NCI-H1105 treated with DMSO at 0.1 percent for 48 hours (cell line): ENCODE measurements at regions not wholly inside any gene's neighbourhood (a gene's known extent, or its start where the extent isn't known, plus 50 kb on each side); places are given as distances from the start of the nearest gene placed in this dataset.
"Not testable (repeated sequence)": the region's sequence is repeated elsewhere in the genome, so short reads cannot be mapped to it uniquely, and the experiment has no call there.

Experiments used
- DNase-seq: peaks from one replicate; lab custom pipeline; 2025; lab: John Stamatoyannopoulos, UW

DNA sequence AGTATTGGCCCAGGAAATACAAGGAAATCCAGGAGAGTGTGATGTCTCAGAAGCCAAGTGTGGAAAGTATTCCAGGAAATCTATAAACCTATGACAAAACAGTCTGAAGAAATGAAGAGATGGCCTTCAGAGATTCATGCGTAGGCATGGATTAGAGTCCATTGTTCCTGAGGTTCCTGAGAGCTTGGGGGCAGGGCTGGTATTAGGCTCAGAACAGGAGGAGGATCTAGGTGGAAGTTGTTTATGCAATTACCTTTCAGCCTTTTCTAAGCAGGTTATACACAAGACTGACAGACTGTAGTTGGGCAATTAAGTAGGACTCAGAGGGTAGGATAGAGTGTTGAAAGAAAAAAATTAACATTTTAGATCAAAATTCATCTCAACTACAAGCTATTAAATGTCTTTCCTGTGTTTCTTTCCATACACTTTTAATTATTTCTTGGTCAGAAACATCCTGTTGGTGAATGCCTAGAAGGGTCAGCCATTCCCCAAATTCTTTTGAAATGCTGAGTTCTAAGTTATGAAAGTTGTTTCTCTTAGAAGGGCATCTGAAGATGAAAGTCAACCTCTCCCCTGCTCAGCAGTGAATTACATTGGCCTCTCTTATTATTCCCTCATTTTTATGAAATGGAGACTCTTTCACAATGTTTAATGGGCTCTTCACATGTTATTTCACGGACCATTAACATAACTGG lies 201.2 kb upstream of the MYLIP start:
- DNase-seq = no peak

- no peak for DNase-seq
These were observed 202.6 kb upstream of the MYLIP start for GRCh38 chr6:15926256-15926655.

- no peak for DNase-seq
These were observed 204.0 kb upstream of the MYLIP start for GRCh38 chr6:15924893-15925292.

- no peak for DNase-seq
These were observed 206.2 kb upstream of the MYLIP start for GRCh38 chr6:15922510-15923250.

GRCh38 chr6:15921243-15921642 lies 207.6 kb upstream of the MYLIP start:
- no peak for DNase-seq

- no peak for DNase-seq
These were observed 212.3 kb upstream of the MYLIP start for GRCh38 chr6:15916581-15916980.

DNA sequence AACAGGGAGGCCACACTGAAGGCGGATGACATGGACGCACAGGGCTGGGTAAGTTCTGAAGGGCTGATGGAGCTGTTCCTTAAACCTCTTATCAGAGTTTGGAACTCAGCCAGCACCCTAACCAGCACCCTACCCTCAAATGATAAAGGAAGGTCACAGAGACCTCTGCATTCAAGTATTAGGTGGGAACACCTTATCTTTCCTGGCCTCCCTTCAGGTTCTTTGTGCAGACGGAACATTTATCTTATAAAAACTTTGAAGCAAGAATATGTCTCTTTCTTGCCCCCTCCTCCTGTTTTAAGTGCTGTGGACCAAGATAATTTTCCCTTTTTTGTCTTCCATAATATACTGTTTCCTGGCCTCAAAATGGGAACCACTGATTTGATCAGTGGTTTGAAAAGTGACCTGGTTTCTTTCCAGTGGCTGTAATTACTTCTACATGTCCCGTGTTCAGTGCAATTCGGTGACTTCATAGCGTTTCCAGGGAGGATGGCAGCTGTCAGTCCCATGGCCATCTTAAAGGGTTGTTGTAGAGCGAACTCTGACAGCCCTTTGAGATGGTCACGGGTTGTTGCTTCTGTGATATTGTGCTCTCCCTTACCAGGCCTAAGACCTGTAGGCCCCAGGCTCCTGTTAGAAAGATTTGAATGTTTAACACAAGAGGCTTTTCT lies 213.2 kb upstream of the MYLIP start:
- DNase-seq = no peak

DNA sequence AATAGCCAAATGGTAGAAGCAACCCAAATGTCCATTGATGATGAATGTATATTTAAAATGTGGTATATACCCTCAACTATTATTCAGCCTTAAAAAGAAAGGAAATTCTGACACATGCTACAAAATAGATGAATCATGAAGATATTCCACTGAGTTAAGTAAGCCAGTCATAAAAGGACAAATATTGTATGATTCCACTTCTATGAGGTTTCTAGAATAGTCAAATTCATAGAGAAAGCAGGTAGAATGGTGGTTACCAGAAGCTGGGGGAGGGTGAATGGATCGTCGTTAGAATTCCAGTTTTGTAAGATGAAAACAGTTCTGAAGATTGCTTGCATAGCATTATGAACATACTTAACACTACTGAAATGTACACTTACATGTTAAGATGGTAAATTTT lies 214.3 kb upstream of the MYLIP start:
- no peak for DNase-seq

DNA sequence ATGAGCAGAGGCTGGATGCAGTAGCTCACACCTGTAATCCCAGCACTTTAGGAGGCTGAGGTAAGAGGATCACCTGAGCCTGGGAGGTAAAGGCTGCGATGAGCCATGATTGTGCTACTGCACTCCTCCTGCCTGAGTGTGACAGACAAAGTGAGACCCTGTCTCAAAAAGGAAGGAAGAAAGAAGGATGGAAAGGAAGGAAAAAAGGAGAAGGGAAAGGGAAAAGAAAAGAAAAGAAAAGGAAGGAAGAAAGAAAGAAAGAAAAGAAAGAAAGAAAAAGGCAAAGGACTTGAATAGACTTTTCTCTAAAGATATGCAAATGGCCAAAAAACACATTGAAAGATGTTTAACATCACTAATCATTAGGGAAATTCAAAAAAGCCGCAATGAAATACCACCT lies 215.3 kb upstream of the MYLIP start:
- DNase-seq = no peak

- DNase-seq = no peak
These were observed 216.1 kb upstream of the MYLIP start for GRCh38 chr6:15912505-15913400.

GRCh38 chr6:15911753-15912504 lies 217.0 kb upstream of the MYLIP start:
- DNase-seq = no peak

DNA sequence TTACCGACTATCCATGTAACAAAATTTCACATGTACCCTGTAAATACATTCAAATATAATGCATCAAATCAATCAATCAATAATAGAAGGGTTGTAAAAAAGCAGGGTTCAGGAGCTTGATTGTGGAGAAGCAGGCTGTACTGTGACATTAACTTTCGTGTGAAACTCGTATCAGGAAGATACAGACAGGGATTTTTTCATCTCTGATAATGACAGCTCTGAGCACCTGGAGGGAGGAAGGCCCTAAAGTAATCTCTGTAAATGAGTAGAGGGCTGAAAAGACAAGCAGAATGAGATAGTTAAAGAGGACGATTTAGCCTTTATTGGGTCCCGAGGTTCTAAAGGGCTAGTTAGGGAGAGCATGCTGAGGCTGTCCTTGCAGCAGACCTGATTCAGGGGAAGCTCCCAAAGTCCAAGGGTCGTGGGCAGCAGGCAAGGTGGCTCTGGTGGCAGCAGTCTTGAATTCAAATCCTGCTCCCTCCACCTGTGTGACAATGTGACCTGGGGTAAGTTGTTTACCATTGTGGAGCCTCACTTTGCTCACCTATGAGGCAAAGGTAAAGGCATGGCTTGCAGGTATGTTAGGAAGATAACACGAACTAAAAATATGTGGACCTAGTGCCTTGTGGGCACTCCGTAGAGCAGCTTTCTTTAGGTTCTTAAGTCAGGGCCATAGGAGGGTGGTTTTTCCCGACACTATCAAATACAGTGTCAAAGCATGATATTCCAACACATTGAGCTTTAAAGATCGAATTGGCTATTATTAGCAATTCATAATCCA lies 219.4 kb upstream of the MYLIP start:
- no peak for DNase-seq

DNA sequence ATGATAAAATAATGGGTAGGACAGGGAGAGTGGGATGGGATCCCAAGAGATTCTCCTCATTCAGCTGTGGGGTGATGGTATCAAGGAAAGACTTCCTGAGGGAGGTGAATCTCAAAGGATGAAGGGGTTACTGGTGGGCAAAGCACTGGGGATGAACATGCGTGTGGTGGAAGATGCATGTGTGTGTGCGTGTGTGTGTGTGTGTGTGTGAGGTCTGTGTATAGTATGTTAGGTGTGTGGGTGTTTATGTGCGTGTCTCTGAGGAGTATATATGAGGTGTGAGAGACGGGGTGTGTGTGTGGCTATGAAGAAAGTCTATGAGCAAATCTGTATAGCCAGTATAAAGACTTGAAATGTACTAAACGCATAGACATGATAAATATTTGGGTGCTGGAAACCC lies 220.0 kb upstream of the MYLIP start:
- DNase-seq = no peak

DNA sequence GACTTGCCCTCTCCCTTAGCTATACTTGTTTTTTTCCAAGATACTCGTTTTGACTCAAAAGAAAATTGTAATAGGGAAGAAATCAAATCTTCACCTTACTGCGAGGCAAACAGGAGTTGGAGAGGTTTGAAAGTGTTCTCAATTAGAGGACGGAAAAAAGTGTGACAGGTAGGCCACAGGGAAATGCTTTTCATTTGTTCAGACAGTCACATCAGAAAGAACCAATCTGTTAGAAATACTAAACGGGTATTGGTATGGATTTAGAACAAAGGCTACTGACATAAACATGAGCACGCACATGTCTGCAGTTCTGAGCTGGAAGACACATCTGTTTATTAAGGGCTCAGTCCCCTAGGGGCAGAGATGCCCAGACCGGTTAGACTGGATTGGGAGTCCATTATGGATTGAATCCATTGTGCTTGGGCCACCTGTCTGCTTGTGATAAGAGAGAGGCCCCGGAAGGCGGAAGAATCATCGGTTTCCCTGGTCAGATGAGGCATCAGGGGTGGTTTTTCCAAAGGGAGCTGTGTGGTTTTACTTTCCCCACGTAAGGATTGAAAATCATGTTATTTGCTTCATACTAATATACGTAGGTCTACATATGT lies 220.9 kb upstream of the MYLIP start:
- DNase-seq = peak; percentile 66

DNA sequence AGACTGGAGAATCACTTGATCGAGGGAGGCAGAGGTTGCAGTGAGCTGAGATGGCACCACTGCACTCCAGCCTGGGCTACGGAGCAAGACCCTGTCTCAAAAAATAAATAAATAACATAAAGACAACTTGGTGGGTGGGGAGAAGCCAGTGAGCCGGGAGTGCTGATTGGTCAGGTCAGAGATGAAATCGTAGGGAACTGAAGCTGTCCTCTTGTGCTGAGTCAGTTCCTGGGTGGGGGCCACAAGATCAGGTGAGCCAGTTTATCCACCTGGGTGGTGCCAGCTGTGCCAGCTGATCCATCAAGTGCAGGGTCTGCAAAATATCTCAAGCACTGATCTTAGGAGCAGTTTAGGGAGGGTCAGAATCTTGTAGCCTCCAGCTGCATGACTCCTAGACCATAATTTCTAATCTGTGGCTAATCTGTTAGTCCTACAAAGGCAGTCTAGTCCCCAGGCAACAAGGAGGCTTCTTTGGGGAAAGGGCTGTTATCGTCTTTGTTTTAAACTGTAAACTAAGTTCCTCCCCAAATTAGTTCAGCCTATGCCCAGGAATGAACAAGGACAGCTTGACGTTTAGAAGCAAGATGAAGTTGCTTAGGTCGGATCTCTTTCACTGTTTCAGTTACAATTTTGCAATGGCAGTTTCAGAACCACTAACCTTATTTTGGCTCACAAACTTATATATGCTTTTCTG lies 221.5 kb upstream of the MYLIP start:
- not testable (repeated sequence) for DNase-seq

GRCh38 chr6:15906420-15907016 lies 222.4 kb upstream of the MYLIP start:
- no peak for DNase-seq

- DNase-seq = no peak
These were observed 223.1 kb upstream of the MYLIP start for GRCh38 chr6:15905488-15906419.
